HCT116 (cell line): ENCODE measurements at regions not wholly inside any gene's neighbourhood (a gene's known extent, or its start where the extent isn't known, plus 50 kb on each side); places are given as distances from the start of the nearest gene placed in this dataset.
A peak's percentile ranks its signal among the peaks of the same experiment; 100 is the strongest.
"Not testable (repeated sequence)": the region's sequence is repeated elsewhere in the genome, so short reads cannot be mapped to it uniquely, and the experiment has no call there.

ENCODE experiments used
- ATAC-seq: fragments of 200-7000 bp; cut with Tn5 transposase; 2 replicates; pipeline ENCODE4 v1.9.1; 2020; ENCODE audit warnings: mild to moderate bottlenecking, moderate library complexity
- BruUV-seq: library from RNA; stranded (reverse); fragments of 400-500 nt; replicated peaks from 2 replicates; lab custom pipeline; 2021; lab: Mats Ljungman, UMichigan
- CTCF ChIA-PET: fragments of 300-600 bp; sonication (Branson Sonifier 250); formaldehyde crosslinking; loops from one replicate; lab custom pipeline; 2021; ENCODE audit warnings: antibody characterized with exemption; lab: Charles Lee
- POLR2A ChIA-PET: fragments of 300-600, 350-600 bp; sonication (Branson Sonifier 250); formaldehyde crosslinking; loops from one replicate; lab custom pipeline; 2021; ENCODE audit warnings: antibody characterized with exemption; lab: Charles Lee
- RAD21 ChIA-PET, 2 experiments: fragments of 300-600 bp; sonication (Branson Sonifier 250); formaldehyde crosslinking; loops; one replicate each; lab custom pipeline; 2023; ENCODE audit warnings: low total read pairs in 2 of 2; ENCODE audit not compliant: uncharacterized antibody in 2 of 2, unreplicated experiment in 2 of 2, low non-redundant PET in 1 of 2; lab: Charles Lee
- DNase-seq: peaks from one replicate; pipeline ENCODE4 v3.0.0-alpha.2; 2010; ENCODE audit warnings: low read depth, low spot score
- H2AFZ ChIP-seq: fragments of 200-600 bp; shearing (Covaris generic), sonication (generic); 2 replicates; pipeline ENCODE4 v1.6.1; 2017; ENCODE audit warnings: low read depth, mixed run types, mixed read lengths, antibody characterized with exemption, low read length; ENCODE audit not compliant: poor library complexity, severe bottlenecking
- H3K27ac ChIP-seq: 2 replicates; pipeline ENCODE4 v1.5.1; 2012; ENCODE audit warnings: low read depth, low read length
- H3K27me3 ChIP-seq: fragments of 200-600 bp; sonication (generic); 2 replicates; pipeline ENCODE4 v1.6.1; 2016; ENCODE audit warnings: mixed run types, low read length, mixed read lengths; ENCODE audit not compliant: insufficient read depth
- H3K36me3 ChIP-seq, 2 experiments: fragments of 200-500 bp in 1 of 2; fragments of 200-600 bp in 1 of 2; sonication (Bioruptor generic) in 1 of 2; sonication (generic) in 1 of 2; 2 replicates each; pipeline versions ENCODE4 v1.5.1 to v1.6.1; 2014 to 2016; ENCODE audit warnings: low read length in 2 of 2, inconsistent platforms in 1 of 2, mixed read lengths in 1 of 2, mixed run types in 1 of 2; ENCODE audit not compliant: insufficient read depth in 2 of 2, control insufficient read depth in 1 of 2
- H3K4me1 ChIP-seq, 2 experiments: fragments of 200-600 bp in 1 of 2; sonication (generic) in 1 of 2; 2 replicates each; pipeline versions ENCODE4 v1.5.1 to v1.6.1; 2012 to 2017; ENCODE audit warnings: low read length in 2 of 2, inconsistent platforms in 1 of 2, mild to moderate bottlenecking in 1 of 2, mixed read lengths in 1 of 2, mixed run types in 1 of 2, moderate library complexity in 1 of 2; ENCODE audit not compliant: insufficient read depth in 2 of 2, control insufficient read depth in 1 of 2
- H3K4me2 ChIP-seq: fragments of 200-600 bp; sonication (generic); 2 replicates; pipeline ENCODE4 v1.6.1; 2017; ENCODE audit warnings: mixed run types, low read length, mixed read lengths
- H3K4me3 ChIP-seq, 2 experiments: fragments of 200-600 bp in 1 of 2; sonication (generic) in 1 of 2; replicated peaks in 1 of 2; 2 replicates each; pipeline ENCODE4 v1.5.1; 2011 to 2016; ENCODE audit warnings: low read length in 2 of 2, control low read depth in 1 of 2, low read depth in 1 of 2, mild to moderate bottlenecking in 1 of 2, mixed read lengths in 1 of 2, mixed run types in 1 of 2
- H3K79me2 ChIP-seq: fragments of 200-600 bp; sonication (generic); 2 replicates; pipeline ENCODE4 v1.6.1; 2017; ENCODE audit warnings: mild to moderate bottlenecking, mixed run types, low read length, moderate library complexity, mixed read lengths; ENCODE audit not compliant: insufficient read depth
- H3K9ac ChIP-seq: fragments of 200-600 bp; sonication (generic); 2 replicates; pipeline ENCODE4 v1.6.1; 2016; ENCODE audit warnings: low read length, mixed read lengths
- H3K9me2 ChIP-seq: fragments of 200-600 bp; sonication (generic), shearing (Covaris generic); 2 replicates; pipeline ENCODE4 v1.6.1; 2017; ENCODE audit warnings: mixed run types, mild to moderate bottlenecking, moderate library complexity; ENCODE audit not compliant: insufficient read depth
- H3K9me3 ChIP-seq, 2 experiments: fragments of 200-500 bp in 1 of 2; fragments of 200-600 bp in 1 of 2; sonication (Bioruptor generic) in 1 of 2; sonication (generic) in 1 of 2; 2 replicates each; pipeline ENCODE4 v1.6.1; 2014 to 2017; ENCODE audit warnings: low read length in 2 of 2, mixed read lengths in 2 of 2, inconsistent platforms in 1 of 2, low read depth in 1 of 2, mild to moderate bottlenecking in 1 of 2, mixed run types in 1 of 2, moderate library complexity in 1 of 2; ENCODE audit not compliant: control insufficient read depth in 1 of 2, insufficient read depth in 1 of 2
- H4K20me1 ChIP-seq: fragments of 200-600 bp; sonication (generic), shearing (Covaris generic); 2 replicates; pipeline ENCODE4 v1.6.1; 2017; ENCODE audit warnings: mixed run types, mild to moderate bottlenecking, moderate library complexity; ENCODE audit not compliant: insufficient read depth
- intact Hi-C: fragments of 100-400 bp; cut with micrococcal nuclease; formaldehyde crosslinking; loops from 2 replicates; pipeline ENCODE4 v1.10.0; 2022

DNA sequence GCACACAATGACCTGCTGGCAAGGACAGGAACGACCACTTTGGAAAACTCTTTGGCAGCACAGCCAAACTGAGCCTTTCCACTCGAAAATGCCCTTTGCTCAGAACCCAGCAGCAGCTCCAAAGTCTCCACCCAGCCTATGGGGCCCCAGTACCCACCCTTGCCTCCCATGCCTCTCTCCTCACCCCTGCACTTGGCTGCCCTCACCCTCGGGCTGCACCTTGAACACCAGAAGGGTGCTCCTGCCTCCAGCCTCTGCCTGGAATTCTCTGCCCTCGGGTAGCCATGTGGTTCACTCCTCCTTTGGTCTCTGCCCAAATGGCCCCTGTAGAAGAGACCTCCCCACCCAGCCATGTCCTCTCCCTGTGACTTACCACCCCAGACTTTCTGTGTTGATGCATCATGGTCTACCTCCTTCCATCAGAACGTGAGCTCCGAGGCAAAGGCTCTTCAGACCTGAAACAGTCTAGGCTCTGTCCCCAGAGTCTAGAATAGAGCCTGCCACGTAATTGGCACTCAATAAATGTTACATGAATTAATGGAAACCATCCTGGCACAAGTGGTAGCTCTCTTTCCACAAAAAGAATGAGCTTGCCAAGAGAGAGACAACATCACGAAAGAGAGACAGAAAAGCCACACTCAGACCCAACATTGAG, 68.5 kb upstream of the METTL9 start:
- H3K27ac ChIP-seq, BruUV-seq, H3K36me3 ChIP-seq, POLR2A ChIA-PET, H3K4me3 ChIP-seq, RAD21 ChIA-PET, H3K4me2 ChIP-seq, CTCF ChIA-PET, H3K27me3 ChIP-seq, intact Hi-C loops, H3K9ac ChIP-seq, H3K9me2 ChIP-seq, H3K4me1 ChIP-seq, H2AFZ ChIP-seq, H4K20me1 ChIP-seq, H3K9me3 ChIP-seq, H3K79me2 ChIP-seq, DNase-seq: not testable (repeated sequence)
- peak; percentile 28; the same call in 1 of the 2 replicates for ATAC-seq

DNA sequence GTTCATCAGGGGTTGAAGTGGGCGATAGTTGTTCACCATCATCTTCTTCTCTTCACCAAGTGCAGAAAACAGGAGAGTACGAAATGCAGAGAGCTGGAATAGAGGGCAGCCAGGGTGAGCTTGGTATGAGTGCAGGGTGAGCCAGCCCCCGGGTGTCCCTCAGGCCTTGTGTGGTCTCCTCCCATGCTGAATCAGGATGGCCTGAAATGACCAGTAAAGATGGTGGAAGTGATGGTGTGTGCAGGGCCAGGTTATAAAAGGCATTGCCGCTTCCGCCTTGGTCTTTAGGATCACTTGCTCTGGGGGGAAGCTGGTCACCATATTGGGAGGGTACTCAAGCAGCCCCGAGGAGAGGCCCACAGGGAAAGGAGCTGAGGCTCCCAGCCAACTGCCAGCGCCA, 66.4 kb upstream of the METTL9 start:
- H3K4me2 ChIP-seq, DNase-seq, H3K27ac ChIP-seq, H3K9ac ChIP-seq, CTCF ChIA-PET, RAD21 ChIA-PET, ATAC-seq, H2AFZ ChIP-seq, intact Hi-C loops, H3K9me2 ChIP-seq, H3K4me3 ChIP-seq, H3K27me3 ChIP-seq, H3K79me2 ChIP-seq, H3K36me3 ChIP-seq, H3K9me3 ChIP-seq, POLR2A ChIA-PET, H3K4me1 ChIP-seq, BruUV-seq, H4K20me1 ChIP-seq: not testable (repeated sequence)

- H3K4me1 ChIP-seq, ATAC-seq, H4K20me1 ChIP-seq, POLR2A ChIA-PET, H3K4me2 ChIP-seq, H3K9me2 ChIP-seq, H3K36me3 ChIP-seq, H3K9ac ChIP-seq, H2AFZ ChIP-seq, DNase-seq, intact Hi-C loops, H3K27me3 ChIP-seq, RAD21 ChIA-PET, H3K4me3 ChIP-seq, H3K79me2 ChIP-seq, CTCF ChIA-PET, H3K9me3 ChIP-seq, BruUV-seq, H3K27ac ChIP-seq: not testable (repeated sequence)
Observed at GRCh38 chr16:21533474-21533873, 65.9 kb upstream of the METTL9 start.
